ENCODE measurements at regions not wholly inside any gene's neighbourhood (a gene's known extent, or its start where the extent isn't known, plus 50 kb on each side); places are given as distances from the start of the nearest gene placed in this dataset.

- no peak overlapping the region for H2AFZ ChIP-seq (ENCODE audit: low read length)
- no peak overlapping the region for H3K56ac ChIP-seq (ENCODE audit: insufficient read length, low read depth, low read length)
- H3K9me3 ChIP-seq (ENCODE audit: control insufficient read depth, low read depth, low read length) = no peaks in the 10 kb centered on the region
- Mint-ChIP-seq H3K4me1 (peaks cover 18 to 27% of the 10 kb centered on the region in 2 experiments), H3K9me3 (no peaks in the 10 kb centered on the region), H3K27me3 (ENCODE audit: low read depth) (no peaks in the 10 kb centered on the region), H3K27ac (no peak overlapping the region; a peak in 2 of 7 replicates), H3K4me3 (no peak overlapping the region), H3K36me3 (ENCODE audit: insufficient read depth in 1 of 3, low read depth in 3 of 3) (peaks cover 0 to 4% (median 0%) of the 10 kb centered on the region in 3 experiments; a peak in 3 of 7 replicates)
- H2BK15ac ChIP-seq (ENCODE audit: low read depth, low read length) = no peak overlapping the region
- H2AK5ac ChIP-seq (ENCODE audit: insufficient read length, low read length) = no peak overlapping the region
- H4K5ac ChIP-seq (ENCODE audit: insufficient read length, low read depth, low read length) = no peak overlapping the region
- H2BK12ac ChIP-seq (ENCODE audit: insufficient read length, low read depth, low read length) = no peak overlapping the region
- no peak for DNase-seq
- no peak overlapping the region for H4K91ac ChIP-seq (ENCODE audit: insufficient read length, low read depth, low read length)
- H3K4ac ChIP-seq (ENCODE audit: low read depth, low read length) = no peak overlapping the region
- no peaks in the 10 kb centered on the region for H3K79me2 ChIP-seq (ENCODE audit: insufficient read depth, low read length)
- no CpG with 5 or more reads among the region's 6 CpGs for WGBS (ENCODE audit: extremely low coverage, insufficient read length, low lambda C conversion rate)
- peaks cover under 1% of the 10 kb centered on the region for H4K20me1 ChIP-seq (ENCODE audit: control insufficient read depth, insufficient read depth, insufficient read length)
- no peaks in the 10 kb centered on the region for H3K27me3 ChIP-seq (ENCODE audit: insufficient read depth, low read length)
- H4K8ac ChIP-seq (replicated peaks; ENCODE audit: insufficient read length, low read depth, low read length) = no peak overlapping the region
- no peaks in the 10 kb centered on the region for H3K79me1 ChIP-seq (ENCODE audit: insufficient read depth, low read depth, low read length, poor library complexity, severe bottlenecking)
- H3K4me2 ChIP-seq (ENCODE audit: insufficient read depth, insufficient read length, low read length) = no peak overlapping the region
- H3K23ac ChIP-seq (ENCODE audit: insufficient read length, low read depth, low read length) = no peak overlapping the region
- H2BK120ac ChIP-seq (ENCODE audit: low read depth, low read length, poor library complexity, severe bottlenecking) = no peak overlapping the region
- no peak overlapping the region for H3K27ac ChIP-seq (ENCODE audit: insufficient read length, low read depth, low read length)
- no peak overlapping the region for H3K18ac ChIP-seq (ENCODE audit: insufficient read length, low read depth, low read length)
- no peak overlapping the region for H3K14ac ChIP-seq (ENCODE audit: insufficient read depth, low read length)
- peaks cover 6% of the 10 kb centered on the region; the same call in 1 of the 2 replicates for H3K4me1 ChIP-seq (ENCODE audit: insufficient read depth, low read length)
- H3T11ph ChIP-seq (ENCODE audit: low read length) = no peak overlapping the region
- TF ChIP-seq CTCF (conservative IDR thresholded peaks at IDR 0.05) = no peak
- no peaks in the 10 kb centered on the region for H3K23me2 ChIP-seq (ENCODE audit: insufficient read length, low read depth, low read length, poor library complexity, severe bottlenecking)
- no peak overlapping the region for H3K9ac ChIP-seq (ENCODE audit: extremely low read depth, insufficient read length, low read length)
- H2BK20ac ChIP-seq (ENCODE audit: low read depth, low read length, poor library complexity, severe bottlenecking) = no peak overlapping the region
- no peak overlapping the region for H2BK5ac ChIP-seq (ENCODE audit: insufficient read length, low read length)
Observed at GRCh38 chr18:55907453-55908175, 319.6 kb upstream of the TCF4 start.
